GM23338 (cell line): ENCODE measurements at regions not wholly inside any gene's neighbourhood (a gene's known extent, or its start where the extent isn't known, plus 50 kb on each side); places are given as distances from the start of the nearest gene placed in this dataset.

Experiments used
- ATAC-seq: fragments of 200-7000 bp; cut with Tn5 transposase; 3 replicates; pipeline ENCODE4 v1.9.1; 2020
- DNase-seq: peaks from one replicate; pipeline ENCODE4 v3.0.0-alpha.2; 2015; ENCODE audit warnings: low spot score
- H2AFZ ChIP-seq: fragments of 200-600 bp; sonication (generic); 2 replicates; pipeline ENCODE4 v1.8.0; 2016; ENCODE audit warnings: antibody characterized with exemption, mild to moderate bottlenecking, moderate library complexity
- H3F3A ChIP-seq: fragments of 200-600 bp; sonication (generic); replicated peaks from 2 replicates; pipeline ENCODE4 v1.8.0; 2017; ENCODE audit warnings: antibody characterized with exemption, mixed run types, low read depth
- H3K27ac ChIP-seq: fragments of 200-600 bp; sonication (generic); 2 replicates; pipeline ENCODE4 v1.6.1; 2016; ENCODE audit warnings: low read depth
- H3K27me3 ChIP-seq: fragments of 200-600 bp; sonication (generic); 2 replicates; pipeline ENCODE4 v1.8.0; 2016; ENCODE audit warnings: mild to moderate bottlenecking, mixed run types, moderate library complexity; ENCODE audit not compliant: insufficient read depth
- H3K36me3 ChIP-seq: fragments of 200-600 bp; sonication (generic); 2 replicates; pipeline ENCODE4 v1.8.0; 2016; ENCODE audit warnings: mild to moderate bottlenecking; ENCODE audit not compliant: insufficient read depth
- H3K4me1 ChIP-seq: fragments of 200-600 bp; sonication (generic); 2 replicates; pipeline ENCODE4 v1.8.0; 2016; ENCODE audit warnings: mild to moderate bottlenecking, moderate library complexity; ENCODE audit not compliant: insufficient read depth
- H3K4me2 ChIP-seq: fragments of 200-600 bp; sonication (generic); 2 replicates; pipeline ENCODE4 v1.7.1; 2017; ENCODE audit warnings: mixed run types
- H3K4me3 ChIP-seq: fragments of 200-600 bp; sonication (generic); 2 replicates; pipeline ENCODE4 v1.6.1; 2016; ENCODE audit warnings: mixed run types
- H3K79me2 ChIP-seq: fragments of 200-600 bp; sonication (generic); replicated peaks from 2 replicates; pipeline ENCODE4 v1.8.0; 2017; ENCODE audit warnings: mild to moderate bottlenecking; ENCODE audit not compliant: insufficient read depth
- H3K9me2 ChIP-seq: fragments of 200-600 bp; sonication (generic); 2 replicates; pipeline ENCODE4 v1.8.0; 2017; ENCODE audit not compliant: insufficient read depth
- H4K20me1 ChIP-seq: fragments of 200-600 bp; sonication (generic); replicated peaks from 2 replicates; pipeline ENCODE4 v1.8.0; 2017; ENCODE audit warnings: mild to moderate bottlenecking; ENCODE audit not compliant: insufficient read depth
- H3K27ac Mint-ChIP-seq: 2 replicates; pipeline ENCODE4 v1.8.0; 2020; ENCODE audit warnings: inconsistent platforms, mild to moderate bottlenecking, moderate library complexity, mixed read lengths
- H3K27me3 Mint-ChIP-seq: 3 replicates; pipeline ENCODE4 v1.8.0; 2022; ENCODE audit warnings: low read depth, mild to moderate bottlenecking, moderate library complexity, mixed read lengths, inconsistent platforms; ENCODE audit not compliant: insufficient read depth, poor library complexity
- H3K36me3 Mint-ChIP-seq: 3 replicates; pipeline ENCODE4 v1.8.0; 2021; ENCODE audit warnings: low read depth, mild to moderate bottlenecking, inconsistent platforms, moderate library complexity, mixed read lengths
- H3K4me1 Mint-ChIP-seq: 3 replicates; pipeline ENCODE4 v1.8.0; 2020; ENCODE audit warnings: mild to moderate bottlenecking, inconsistent platforms, mixed read lengths
- H3K4me3 Mint-ChIP-seq: 3 replicates; pipeline ENCODE4 v1.8.0; 2021; ENCODE audit warnings: moderate library complexity, mild to moderate bottlenecking, inconsistent platforms, mixed read lengths
- H3K9me3 Mint-ChIP-seq: 3 replicates; pipeline ENCODE4 v1.8.0; 2020; ENCODE audit warnings: moderate library complexity, mild to moderate bottlenecking, inconsistent platforms, mixed read lengths
- EZH2phosphoT487 ChIP-seq: fragments of 200-600 bp; sonication (generic); IDR thresholded peaks from one replicate; pipeline ENCODE4 v1.8.1; 2018; ENCODE audit warnings: antibody characterized with exemption; ENCODE audit not compliant: unreplicated experiment
- JUNB ChIP-seq: IDR thresholded peaks from one replicate; pipeline ENCODE4 v1.6.1; 2016; ENCODE audit warnings: antibody characterized with exemption; ENCODE audit not compliant: unreplicated experiment
- NANOG ChIP-seq: IDR thresholded peaks from 2 replicates; pipeline ENCODE4 v1.6.1; 2016; ENCODE audit warnings: antibody characterized with exemption, borderline replicate concordance
- POLR2AphosphoS5 ChIP-seq: IDR thresholded peaks from 2 replicates; pipeline ENCODE4 v1.6.1; 2016; ENCODE audit warnings: antibody characterized with exemption, low read depth
- STAT1 ChIP-seq: IDR thresholded peaks from one replicate; pipeline ENCODE4 v1.6.1; 2016; ENCODE audit warnings: antibody characterized with exemption; ENCODE audit not compliant: unreplicated experiment
- ZNF114 ChIP-seq: fragments of 250-450 bp; sonication (Bioruptor Pico); IDR thresholded peaks from 2 replicates; pipeline ENCODE4 v1.5.0; 2020; ENCODE audit warnings: mild to moderate bottlenecking, moderate library complexity
- ZNF331 ChIP-seq: fragments of 250-450 bp; sonication (Bioruptor Pico); IDR thresholded peaks from 2 replicates; pipeline ENCODE4 v1.5.0; 2020; ENCODE audit warnings: low read depth, mild to moderate bottlenecking, moderate library complexity
- TF ChIP-seq, protein P1 (sequence below): fragments of 250-450 bp; sonication (Bioruptor Pico); IDR thresholded peaks from 2 replicates; pipeline ENCODE4 v1.5.0; 2020; ENCODE audit warnings: mild to moderate bottlenecking, moderate library complexity
- TF ChIP-seq, protein P2 (sequence below): IDR thresholded peaks from 2 replicates; pipeline ENCODE4 v1.6.1; 2016; ENCODE audit warnings: antibody characterized with exemption
- TF ChIP-seq, protein P3 (sequence below), 2 experiments: fragments of 200-600 bp in 1 of 2; sonication (generic) in 1 of 2; conservative IDR thresholded peaks; 2 replicates each; pipeline versions ENCODE4 v1.5.1 to v1.6.1; 2016 to 2017; ENCODE audit warnings: antibody characterized with exemption in 2 of 2, low read depth in 2 of 2, mild to moderate bottlenecking in 2 of 2, moderate library complexity in 1 of 2
- TF ChIP-seq, protein P4 (sequence below): IDR thresholded peaks from one replicate; pipeline ENCODE4 v1.6.1; 2018; ENCODE audit warnings: antibody characterized with exemption; ENCODE audit not compliant: unreplicated experiment

DNA sequence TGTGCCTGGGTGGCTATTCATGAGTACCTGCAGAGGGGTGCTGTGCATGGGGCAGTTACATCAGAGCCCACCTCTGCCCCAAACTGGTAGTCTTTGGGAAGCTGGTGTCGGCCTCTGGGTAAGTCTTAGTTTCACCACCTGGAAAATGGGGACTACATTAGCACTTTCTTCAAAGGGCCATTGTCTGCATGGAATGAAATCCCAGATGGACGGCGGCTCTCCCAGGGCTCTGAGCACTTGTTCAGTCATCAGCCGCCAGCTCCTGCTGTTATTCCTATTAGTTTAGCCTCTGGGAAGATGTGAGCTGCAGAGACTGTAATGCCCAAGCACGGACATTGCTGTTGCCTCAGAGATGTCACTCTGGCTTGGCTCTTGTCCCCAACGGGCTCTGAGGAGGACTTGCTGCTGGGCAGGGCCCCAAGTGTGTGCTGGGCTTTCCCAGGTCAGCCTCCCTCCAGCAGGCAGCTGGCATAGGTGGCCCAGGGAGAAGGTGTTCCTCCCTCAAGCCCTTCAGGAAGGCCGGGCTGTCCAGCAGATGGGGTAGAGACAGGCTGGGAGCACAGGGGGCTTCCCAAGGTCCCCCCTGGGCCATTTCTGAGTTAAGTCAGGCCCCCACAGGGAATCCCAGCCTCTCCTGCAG, 268.3 kb downstream of the TFAP2C start:
- peaks cover 28% of the 10 kb centered on the region for H3K4me1 Mint-ChIP-seq
- TF ChIP-seq, protein P1, sequence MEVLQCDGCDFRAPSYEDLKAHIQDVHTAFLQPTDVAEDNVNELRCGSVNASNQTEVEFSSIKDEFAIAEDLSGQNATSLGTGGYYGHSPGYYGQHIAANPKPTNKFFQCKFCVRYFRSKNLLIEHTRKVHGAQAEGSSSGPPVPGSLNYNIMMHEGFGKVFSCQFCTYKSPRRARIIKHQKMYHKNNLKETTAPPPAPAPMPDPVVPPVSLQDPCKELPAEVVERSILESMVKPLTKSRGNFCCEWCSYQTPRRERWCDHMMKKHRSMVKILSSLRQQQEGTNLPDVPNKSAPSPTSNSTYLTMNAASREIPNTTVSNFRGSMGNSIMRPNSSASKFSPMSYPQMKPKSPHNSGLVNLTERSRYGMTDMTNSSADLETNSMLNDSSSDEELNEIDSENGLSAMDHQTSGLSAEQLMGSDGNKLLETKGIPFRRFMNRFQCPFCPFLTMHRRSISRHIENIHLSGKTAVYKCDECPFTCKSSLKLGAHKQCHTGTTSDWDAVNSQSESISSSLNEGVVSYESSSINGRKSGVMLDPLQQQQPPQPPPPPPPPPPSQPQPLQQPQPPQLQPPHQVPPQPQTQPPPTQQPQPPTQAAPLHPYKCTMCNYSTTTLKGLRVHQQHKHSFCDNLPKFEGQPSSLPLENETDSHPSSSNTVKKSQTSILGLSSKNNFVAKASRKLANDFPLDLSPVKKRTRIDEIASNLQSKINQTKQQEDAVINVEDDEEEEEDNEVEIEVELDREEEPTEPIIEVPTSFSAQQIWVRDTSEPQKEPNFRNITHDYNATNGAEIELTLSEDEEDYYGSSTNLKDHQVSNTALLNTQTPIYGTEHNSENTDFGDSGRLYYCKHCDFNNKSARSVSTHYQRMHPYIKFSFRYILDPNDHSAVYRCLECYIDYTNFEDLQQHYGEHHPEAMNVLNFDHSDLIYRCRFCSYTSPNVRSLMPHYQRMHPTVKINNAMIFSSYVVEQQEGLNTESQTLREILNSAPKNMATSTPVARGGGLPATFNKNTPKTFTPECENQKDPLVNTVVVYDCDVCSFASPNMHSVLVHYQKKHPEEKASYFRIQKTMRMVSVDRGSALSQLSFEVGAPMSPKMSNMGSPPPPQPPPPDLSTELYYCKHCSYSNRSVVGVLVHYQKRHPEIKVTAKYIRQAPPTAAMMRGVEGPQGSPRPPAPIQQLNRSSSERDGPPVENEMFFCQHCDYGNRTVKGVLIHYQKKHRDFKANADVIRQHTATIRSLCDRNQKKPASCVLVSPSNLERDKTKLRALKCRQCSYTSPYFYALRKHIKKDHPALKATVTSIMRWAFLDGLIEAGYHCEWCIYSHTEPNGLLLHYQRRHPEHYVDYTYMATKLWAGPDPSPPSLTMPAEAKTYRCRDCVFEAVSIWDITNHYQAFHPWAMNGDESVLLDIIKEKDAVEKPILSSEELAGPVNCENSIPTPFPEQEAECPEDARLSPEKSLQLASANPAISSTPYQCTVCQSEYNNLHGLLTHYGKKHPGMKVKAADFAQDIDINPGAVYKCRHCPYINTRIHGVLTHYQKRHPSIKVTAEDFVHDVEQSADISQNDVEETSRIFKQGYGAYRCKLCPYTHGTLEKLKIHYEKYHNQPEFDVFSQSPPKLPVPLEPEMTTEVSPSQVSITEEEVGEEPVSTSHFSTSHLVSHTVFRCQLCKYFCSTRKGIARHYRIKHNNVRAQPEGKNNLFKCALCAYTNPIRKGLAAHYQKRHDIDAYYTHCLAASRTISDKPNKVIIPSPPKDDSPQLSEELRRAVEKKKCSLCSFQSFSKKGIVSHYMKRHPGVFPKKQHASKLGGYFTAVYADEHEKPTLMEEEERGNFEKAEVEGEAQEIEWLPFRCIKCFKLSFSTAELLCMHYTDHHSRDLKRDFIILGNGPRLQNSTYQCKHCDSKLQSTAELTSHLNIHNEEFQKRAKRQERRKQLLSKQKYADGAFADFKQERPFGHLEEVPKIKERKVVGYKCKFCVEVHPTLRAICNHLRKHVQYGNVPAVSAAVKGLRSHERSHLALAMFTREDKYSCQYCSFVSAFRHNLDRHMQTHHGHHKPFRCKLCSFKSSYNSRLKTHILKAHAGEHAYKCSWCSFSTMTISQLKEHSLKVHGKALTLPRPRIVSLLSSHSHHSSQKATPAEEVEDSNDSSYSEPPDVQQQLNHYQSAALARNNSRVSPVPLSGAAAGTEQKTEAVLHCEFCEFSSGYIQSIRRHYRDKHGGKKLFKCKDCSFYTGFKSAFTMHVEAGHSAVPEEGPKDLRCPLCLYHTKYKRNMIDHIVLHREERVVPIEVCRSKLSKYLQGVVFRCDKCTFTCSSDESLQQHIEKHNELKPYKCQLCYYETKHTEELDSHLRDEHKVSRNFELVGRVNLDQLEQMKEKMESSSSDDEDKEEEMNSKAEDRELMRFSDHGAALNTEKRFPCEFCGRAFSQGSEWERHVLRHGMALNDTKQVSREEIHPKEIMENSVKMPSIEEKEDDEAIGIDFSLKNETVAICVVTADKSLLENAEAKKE: no peak
- no peak for TF ChIP-seq ZNF114 (CRISPR knock-in tag)
- TF ChIP-seq EZH2phosphoT487: no peak
- no peak for TF ChIP-seq JUNB
- TF ChIP-seq, protein P2, sequence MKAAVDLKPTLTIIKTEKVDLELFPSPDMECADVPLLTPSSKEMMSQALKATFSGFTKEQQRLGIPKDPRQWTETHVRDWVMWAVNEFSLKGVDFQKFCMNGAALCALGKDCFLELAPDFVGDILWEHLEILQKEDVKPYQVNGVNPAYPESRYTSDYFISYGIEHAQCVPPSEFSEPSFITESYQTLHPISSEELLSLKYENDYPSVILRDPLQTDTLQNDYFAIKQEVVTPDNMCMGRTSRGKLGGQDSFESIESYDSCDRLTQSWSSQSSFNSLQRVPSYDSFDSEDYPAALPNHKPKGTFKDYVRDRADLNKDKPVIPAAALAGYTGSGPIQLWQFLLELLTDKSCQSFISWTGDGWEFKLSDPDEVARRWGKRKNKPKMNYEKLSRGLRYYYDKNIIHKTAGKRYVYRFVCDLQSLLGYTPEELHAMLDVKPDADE: no peak
- no peak for TF ChIP-seq POLR2AphosphoS5
- TF ChIP-seq NANOG: no peak
- TF ChIP-seq, protein P3, sequence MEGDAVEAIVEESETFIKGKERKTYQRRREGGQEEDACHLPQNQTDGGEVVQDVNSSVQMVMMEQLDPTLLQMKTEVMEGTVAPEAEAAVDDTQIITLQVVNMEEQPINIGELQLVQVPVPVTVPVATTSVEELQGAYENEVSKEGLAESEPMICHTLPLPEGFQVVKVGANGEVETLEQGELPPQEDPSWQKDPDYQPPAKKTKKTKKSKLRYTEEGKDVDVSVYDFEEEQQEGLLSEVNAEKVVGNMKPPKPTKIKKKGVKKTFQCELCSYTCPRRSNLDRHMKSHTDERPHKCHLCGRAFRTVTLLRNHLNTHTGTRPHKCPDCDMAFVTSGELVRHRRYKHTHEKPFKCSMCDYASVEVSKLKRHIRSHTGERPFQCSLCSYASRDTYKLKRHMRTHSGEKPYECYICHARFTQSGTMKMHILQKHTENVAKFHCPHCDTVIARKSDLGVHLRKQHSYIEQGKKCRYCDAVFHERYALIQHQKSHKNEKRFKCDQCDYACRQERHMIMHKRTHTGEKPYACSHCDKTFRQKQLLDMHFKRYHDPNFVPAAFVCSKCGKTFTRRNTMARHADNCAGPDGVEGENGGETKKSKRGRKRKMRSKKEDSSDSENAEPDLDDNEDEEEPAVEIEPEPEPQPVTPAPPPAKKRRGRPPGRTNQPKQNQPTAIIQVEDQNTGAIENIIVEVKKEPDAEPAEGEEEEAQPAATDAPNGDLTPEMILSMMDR (conservative IDR thresholded peaks at IDR 0.05; ENCODE audit: low read depth in 2 of 2): no peak
- TF ChIP-seq, protein P4, sequence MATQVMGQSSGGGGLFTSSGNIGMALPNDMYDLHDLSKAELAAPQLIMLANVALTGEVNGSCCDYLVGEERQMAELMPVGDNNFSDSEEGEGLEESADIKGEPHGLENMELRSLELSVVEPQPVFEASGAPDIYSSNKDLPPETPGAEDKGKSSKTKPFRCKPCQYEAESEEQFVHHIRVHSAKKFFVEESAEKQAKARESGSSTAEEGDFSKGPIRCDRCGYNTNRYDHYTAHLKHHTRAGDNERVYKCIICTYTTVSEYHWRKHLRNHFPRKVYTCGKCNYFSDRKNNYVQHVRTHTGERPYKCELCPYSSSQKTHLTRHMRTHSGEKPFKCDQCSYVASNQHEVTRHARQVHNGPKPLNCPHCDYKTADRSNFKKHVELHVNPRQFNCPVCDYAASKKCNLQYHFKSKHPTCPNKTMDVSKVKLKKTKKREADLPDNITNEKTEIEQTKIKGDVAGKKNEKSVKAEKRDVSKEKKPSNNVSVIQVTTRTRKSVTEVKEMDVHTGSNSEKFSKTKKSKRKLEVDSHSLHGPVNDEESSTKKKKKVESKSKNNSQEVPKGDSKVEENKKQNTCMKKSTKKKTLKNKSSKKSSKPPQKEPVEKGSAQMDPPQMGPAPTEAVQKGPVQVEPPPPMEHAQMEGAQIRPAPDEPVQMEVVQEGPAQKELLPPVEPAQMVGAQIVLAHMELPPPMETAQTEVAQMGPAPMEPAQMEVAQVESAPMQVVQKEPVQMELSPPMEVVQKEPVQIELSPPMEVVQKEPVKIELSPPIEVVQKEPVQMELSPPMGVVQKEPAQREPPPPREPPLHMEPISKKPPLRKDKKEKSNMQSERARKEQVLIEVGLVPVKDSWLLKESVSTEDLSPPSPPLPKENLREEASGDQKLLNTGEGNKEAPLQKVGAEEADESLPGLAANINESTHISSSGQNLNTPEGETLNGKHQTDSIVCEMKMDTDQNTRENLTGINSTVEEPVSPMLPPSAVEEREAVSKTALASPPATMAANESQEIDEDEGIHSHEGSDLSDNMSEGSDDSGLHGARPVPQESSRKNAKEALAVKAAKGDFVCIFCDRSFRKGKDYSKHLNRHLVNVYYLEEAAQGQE: no peak
- TF ChIP-seq ZNF331: no peak
- TF ChIP-seq STAT1: no peak
- no peak overlapping the region for H3K27ac Mint-ChIP-seq
- no peaks in the 10 kb centered on the region for H3K79me2 ChIP-seq
- no peak overlapping the region for H3K27ac ChIP-seq
- ATAC-seq (peak; percentile 79), DNase-seq (peak; percentile 40)
- no peaks in the 10 kb centered on the region for H3K27me3 ChIP-seq
- no peak overlapping the region for H3K4me3 Mint-ChIP-seq
- H4K20me1 ChIP-seq: no peaks in the 10 kb centered on the region
- H3K9me3 Mint-ChIP-seq: peaks cover 3% of the 10 kb centered on the region
- no peaks in the 10 kb centered on the region for H3F3A ChIP-seq
- no peak overlapping the region for H3K4me3 ChIP-seq
- peaks cover 3% of the 10 kb centered on the region; the same call in 1 of the 3 replicates for H3K36me3 Mint-ChIP-seq
- peaks cover 23% of the 10 kb centered on the region for H3K4me1 ChIP-seq
- H3K9me2 ChIP-seq: no peaks in the 10 kb centered on the region
- H3K36me3 ChIP-seq: no peaks in the 10 kb centered on the region
- H2AFZ ChIP-seq: peak overlapping the region; percentile 78
- H3K27me3 Mint-ChIP-seq: peaks cover 7% of the 10 kb centered on the region
- peak overlapping the region; percentile 29; the same call in 1 of the 2 replicates for H3K4me2 ChIP-seq
